WERI-Rb-1 (cell line): ENCODE measurements at regions not wholly inside any gene's neighbourhood (a gene's known extent, or its start where the extent isn't known, plus 50 kb on each side); places are given as distances from the start of the nearest gene placed in this dataset.

Experiments used
- DNase-seq: peaks from one replicate; pipeline ENCODE4 v3.0.0-alpha.2; 2020
- H3K27ac ChIP-seq: fragments of 250-450 bp; sonication (Bioruptor Pico); 2 replicates; pipeline ENCODE4 v1.5.1; 2020; ENCODE audit warnings: mild to moderate bottlenecking, moderate library complexity
- H3K27me3 ChIP-seq: fragments of 250-450 bp; sonication (Bioruptor Pico); 2 replicates; pipeline ENCODE4 v1.5.1; 2021; ENCODE audit warnings: mild to moderate bottlenecking, low read depth, moderate library complexity; ENCODE audit not compliant: insufficient read depth, severe bottlenecking
- H3K36me3 ChIP-seq: fragments of 250-450 bp; sonication (Bioruptor Pico); 2 replicates; pipeline ENCODE4 v1.5.1; 2020; ENCODE audit warnings: mild to moderate bottlenecking, moderate library complexity
- H3K4me3 ChIP-seq: 2 replicates; pipeline ENCODE4 v1.5.1; 2011; ENCODE audit warnings: low read depth, mild to moderate bottlenecking, control low read depth, low read length
- H3K9me3 ChIP-seq: fragments of 250-450 bp; sonication (Bioruptor Pico); 2 replicates; pipeline ENCODE4 v1.5.1; 2021; ENCODE audit warnings: mild to moderate bottlenecking, moderate library complexity; ENCODE audit not compliant: severe bottlenecking
- CTCF ChIP-seq: IDR thresholded peaks from 2 replicates; pipeline ENCODE4 v1.5.1; 2011; ENCODE audit warnings: low read depth, mild to moderate bottlenecking, control low read depth, inconsistent platforms, low read length

GRCh38 chr4:60562334-60562733, 637.8 kb upstream of the ADGRL3 start:
- Histone ChIP-seq H3K9me3 (no peaks in the 10 kb centered on the region), H3K4me3 (no peak overlapping the region), H3K27me3 (no peaks in the 10 kb centered on the region), H3K36me3 (no peaks in the 10 kb centered on the region), H3K27ac (no peak overlapping the region)
- TF ChIP-seq CTCF = no peak
- no peak for DNase-seq

GRCh38 chr4:60565558-60565957, 634.6 kb upstream of the ADGRL3 start:
- no peak overlapping the region for H3K4me3 ChIP-seq
- no peak for DNase-seq
- TF ChIP-seq CTCF = no peak
- no peaks in the 10 kb centered on the region for H3K9me3 ChIP-seq
- H3K27ac ChIP-seq = no peak overlapping the region
- no peaks in the 10 kb centered on the region for H3K36me3 ChIP-seq
- H3K27me3 ChIP-seq = no peaks in the 10 kb centered on the region

- Histone ChIP-seq H3K4me3 (no peak overlapping the region), H3K36me3 (no peaks in the 10 kb centered on the region), H3K9me3 (no peaks in the 10 kb centered on the region), H3K27me3 (no peaks in the 10 kb centered on the region), H3K27ac (no peak overlapping the region)
- no peak for TF ChIP-seq CTCF
- no peak for DNase-seq
Observed at GRCh38 chr4:60575336-60575735, 624.8 kb upstream of the ADGRL3 start.

GRCh38 chr4:60579335-60579734, 620.8 kb upstream of the ADGRL3 start:
- no peaks in the 10 kb centered on the region for H3K27me3 ChIP-seq
- DNase-seq = no peak
- H3K4me3 ChIP-seq = no peak overlapping the region
- no peaks in the 10 kb centered on the region for H3K36me3 ChIP-seq
- TF ChIP-seq CTCF = no peak
- no peaks in the 10 kb centered on the region for H3K9me3 ChIP-seq
- H3K27ac ChIP-seq = no peak overlapping the region

- H3K36me3 ChIP-seq = no peaks in the 10 kb centered on the region
- no peaks in the 10 kb centered on the region for H3K27me3 ChIP-seq
Observed at GRCh38 chr4:60581919-60582536, 618.1 kb upstream of the ADGRL3 start.

More at GRCh38 chr4:60581919-60582536, 618.1 kb upstream of the ADGRL3 start:
- Histone ChIP-seq H3K27ac (no peak overlapping the region), H3K4me3 (no peak overlapping the region), H3K9me3 (no peaks in the 10 kb centered on the region)
- no peak for DNase-seq
- TF ChIP-seq CTCF = no peak
